HT1080 (cell line): ENCODE measurements at regions not wholly inside any gene's neighbourhood (a gene's known extent, or its start where the extent isn't known, plus 50 kb on each side); places are given as distances from the start of the nearest gene placed in this dataset.

ENCODE experiments used
- DNase-seq: peaks from one replicate; pipeline ENCODE4 v3.0.0-alpha.2; 2015; ENCODE audit warnings: low read depth

GRCh38 chr7:88432301-88432700 lies 125.6 kb upstream of the STEAP4 start:
- no peak for DNase-seq

- DNase-seq = no peak
These were observed 125.2 kb upstream of the STEAP4 start for GRCh38 chr7:88431882-88432281.

- DNase-seq = peak; percentile 36
These were observed 122.7 kb upstream of the STEAP4 start for GRCh38 chr7:88429382-88429781.

- no peak for DNase-seq
These were observed 95.8 kb upstream of the STEAP4 start for GRCh38 chr7:88402529-88402928.

GRCh38 chr7:88401009-88401623 lies 94.4 kb upstream of the STEAP4 start:
- DNase-seq = no peak

- DNase-seq = no peak
These were observed 93.1 kb upstream of the STEAP4 start for GRCh38 chr7:88399696-88400240.

GRCh38 chr7:88399036-88399435 lies 92.3 kb upstream of the STEAP4 start:
- DNase-seq = no peak

DNA sequence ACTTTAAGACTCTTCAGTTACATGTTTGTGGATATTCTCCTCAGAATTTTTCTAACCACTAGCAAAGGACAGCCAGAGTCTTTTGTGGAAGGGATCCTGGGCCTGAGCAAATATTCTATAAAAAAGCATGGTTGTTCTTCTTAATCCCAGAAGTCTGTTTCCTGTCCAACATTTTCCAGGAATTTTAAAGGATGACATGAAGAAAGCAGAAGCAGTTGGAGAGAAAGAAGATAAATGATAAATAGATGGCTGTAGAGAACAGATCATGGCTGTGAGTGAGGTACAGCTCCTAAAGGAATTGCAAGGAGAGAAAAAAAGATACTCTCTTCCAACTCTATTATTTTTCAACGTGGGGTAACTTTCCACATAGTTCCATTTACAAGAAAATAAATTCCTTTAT lies 91.8 kb upstream of the STEAP4 start:
- no peak for DNase-seq

GRCh38 chr7:88396948-88397322 lies 90.2 kb upstream of the STEAP4 start:
- no peak for DNase-seq

- DNase-seq = peak; percentile 4
These were observed 89.7 kb upstream of the STEAP4 start for GRCh38 chr7:88396295-88396947.

DNA sequence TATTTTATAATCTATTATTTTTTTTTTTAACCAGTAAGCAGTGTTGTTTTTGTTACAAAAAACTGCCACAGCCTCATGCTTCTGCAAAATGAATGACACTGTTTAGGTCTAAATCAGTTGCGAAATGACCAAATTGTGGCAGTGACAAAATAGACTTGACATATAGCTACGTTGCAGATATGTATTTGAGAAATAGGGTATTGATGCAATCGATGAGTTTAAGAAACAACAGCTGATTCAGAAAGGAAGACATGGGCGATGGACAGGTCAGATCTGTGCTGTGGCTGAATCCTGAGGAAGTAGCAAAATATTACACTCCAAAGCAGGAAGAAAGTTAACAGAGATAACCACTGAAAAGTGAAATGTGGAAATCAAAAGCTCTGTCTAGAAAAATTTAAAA lies 89.0 kb upstream of the STEAP4 start:
- no peak for DNase-seq

GRCh38 chr7:88391247-88391646 lies 84.6 kb upstream of the STEAP4 start:
- no peak for DNase-seq

DNA sequence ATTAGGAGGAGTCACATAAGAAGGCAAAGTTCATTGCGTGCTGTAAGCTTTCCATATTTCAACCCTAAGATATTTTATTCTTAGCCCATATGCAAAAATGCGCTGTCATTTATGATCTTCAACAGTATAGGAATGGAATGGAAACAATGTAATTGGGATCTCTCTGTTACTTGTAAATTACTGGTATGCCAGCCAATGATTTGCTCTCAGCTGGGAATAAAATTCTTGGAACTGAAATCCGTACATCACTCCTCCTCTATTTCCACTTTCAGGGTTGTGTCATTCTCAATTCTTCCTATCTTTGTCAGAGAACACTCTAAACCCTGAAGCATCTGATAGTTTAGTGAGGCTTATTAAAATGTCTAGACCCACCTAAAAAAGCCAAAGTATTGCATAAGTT lies 80.7 kb upstream of the STEAP4 start:
- no peak for DNase-seq

- no peak for DNase-seq
These were observed 80.0 kb upstream of the STEAP4 start for GRCh38 chr7:88386665-88387156.

GRCh38 chr7:88377434-88377833 lies 70.7 kb upstream of the STEAP4 start:
- peak; percentile 81 for DNase-seq

DNA sequence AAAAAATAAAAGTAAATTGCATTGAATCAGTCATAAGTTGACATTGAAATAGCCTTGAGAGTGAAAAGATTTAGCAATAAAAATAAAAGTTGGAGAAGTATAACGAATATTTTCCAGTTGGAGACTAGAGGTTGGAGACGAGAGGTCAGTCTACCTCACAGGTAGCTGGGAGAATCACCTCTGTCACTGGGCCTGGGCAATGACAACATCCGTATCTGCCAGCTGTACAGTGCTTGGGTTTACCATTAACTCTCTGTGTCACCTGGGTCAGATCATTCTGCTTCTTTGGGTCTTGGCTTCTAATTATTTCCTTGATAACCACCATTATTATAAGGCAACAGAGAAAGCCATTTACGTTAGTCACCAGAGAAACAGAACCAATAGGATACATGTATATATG lies 62.0 kb upstream of the STEAP4 start:
- DNase-seq = no peak

DNA sequence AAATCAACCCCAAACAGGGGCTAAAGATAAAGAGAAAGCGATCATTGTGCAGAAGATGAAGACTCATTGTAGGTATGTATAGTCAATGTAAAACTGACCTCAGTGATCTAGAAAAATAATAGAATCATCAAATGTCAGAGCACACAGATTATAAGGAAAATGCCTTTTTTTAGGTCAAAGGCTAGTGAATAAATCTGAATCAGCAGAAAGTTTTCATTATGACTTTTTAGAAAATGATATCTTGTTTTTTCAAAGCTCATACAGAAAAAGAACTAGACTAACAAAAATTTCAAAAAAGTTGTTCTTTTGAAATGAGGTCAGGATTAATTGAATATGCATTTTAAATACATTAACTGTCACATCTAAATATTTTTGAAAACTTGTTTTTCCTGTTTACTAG lies 60.2 kb upstream of the STEAP4 start:
- no peak for DNase-seq

DNA sequence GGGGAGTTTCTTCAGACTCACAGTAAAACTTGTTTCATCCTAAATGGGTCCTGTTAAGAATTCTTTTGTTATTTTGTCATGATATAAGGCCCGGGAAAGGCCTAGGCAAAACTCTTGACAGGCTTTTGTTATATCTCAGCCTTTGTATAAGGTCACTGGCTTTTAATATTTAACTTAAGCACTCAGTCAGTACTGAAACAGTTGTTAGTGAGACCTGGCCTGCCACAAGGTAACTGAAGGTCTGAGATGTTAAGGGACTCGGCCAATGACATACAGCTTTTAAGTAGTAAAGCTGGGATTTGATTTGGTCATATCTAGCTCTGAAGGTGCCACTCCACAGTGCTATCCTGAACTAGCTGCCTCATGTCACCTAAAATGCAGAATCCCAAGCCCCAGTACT lies 57.2 kb upstream of the STEAP4 start:
- no peak for DNase-seq

DNA sequence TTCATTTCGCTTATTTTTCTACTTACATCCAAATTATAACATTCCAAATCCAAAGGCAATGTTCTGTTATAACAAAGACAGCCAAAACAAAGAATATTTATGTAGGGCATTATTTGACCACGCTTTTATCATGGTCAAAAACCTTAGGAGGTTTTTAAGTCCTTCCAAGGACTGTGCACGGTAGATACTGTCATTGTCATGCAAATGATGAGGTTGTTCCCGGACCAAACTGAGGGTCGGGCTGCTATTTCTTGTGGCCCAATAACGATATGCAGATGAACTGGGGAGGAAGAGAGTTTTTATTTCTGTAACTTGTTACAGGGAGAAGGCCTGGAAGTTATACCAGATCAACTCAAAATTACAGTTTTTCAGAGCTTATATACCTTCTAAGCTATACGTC lies 56.6 kb upstream of the STEAP4 start:
- no peak for DNase-seq

DNA sequence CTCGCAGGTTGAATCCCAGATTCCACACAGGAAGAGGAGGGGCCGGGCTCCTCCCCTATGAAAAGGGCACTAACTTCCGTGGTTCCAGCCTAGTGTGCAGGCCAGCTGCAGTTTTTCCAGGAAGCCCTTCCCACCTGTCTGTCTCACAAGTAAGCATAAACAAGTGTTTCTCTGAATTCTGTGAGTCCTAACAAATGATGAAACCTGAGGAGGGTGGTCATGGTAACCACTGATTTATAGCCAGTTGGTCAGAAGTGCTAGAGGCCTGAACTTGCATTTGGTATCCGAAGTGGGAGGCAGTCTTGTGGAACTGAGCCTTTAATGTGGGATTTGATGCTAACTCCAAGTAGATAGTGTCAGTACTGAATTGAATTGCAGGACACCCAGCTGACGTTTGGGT lies 54.7 kb upstream of the STEAP4 start:
- peak; percentile 10 for DNase-seq

GRCh38 chr7:88358881-88359280 lies 52.2 kb upstream of the STEAP4 start:
- DNase-seq = no peak

GRCh38 chr7:88358526-88358838 lies 51.8 kb upstream of the STEAP4 start:
- DNase-seq = no peak

GRCh38 chr7:88357781-88358525 lies 51.3 kb upstream of the STEAP4 start:
- DNase-seq = peak; percentile 39
